HG02798 (cell line): ENCODE measurements at regions not wholly inside any gene's neighbourhood (a gene's known extent, or its start where the extent isn't known, plus 50 kb on each side); places are given as distances from the start of the nearest gene placed in this dataset.
"Not testable (repeated sequence)": the region's sequence is repeated elsewhere in the genome, so short reads cannot be mapped to it uniquely, and the experiment has no call there.

Source experiments
- ATAC-seq: cut with Tn5 transposase; IDR thresholded peaks from one replicate; pipeline ENCODE4 v1.9.1; 2021; ENCODE audit warnings: mild to moderate bottlenecking; ENCODE audit not compliant: unreplicated experiment, poor library complexity

- peak; percentile 96 for ATAC-seq
Measured at GRCh38 chr3:8110966-8111798, 390.4 kb upstream of the LMCD1 start.

GRCh38 chr3:8112587-8112986 lies 389.0 kb upstream of the LMCD1 start:
- no peak for ATAC-seq

- no peak for ATAC-seq
Measured at GRCh38 chr3:8113626-8114025, 388.0 kb upstream of the LMCD1 start.

GRCh38 chr3:8128686-8129085 lies 372.9 kb upstream of the LMCD1 start:
- ATAC-seq, result no peak

- no peak for ATAC-seq
Measured at GRCh38 chr3:8136553-8136952, 365.1 kb upstream of the LMCD1 start.

- no peak for ATAC-seq
Measured at GRCh38 chr3:8143186-8143585, 358.4 kb upstream of the LMCD1 start.

GRCh38 chr3:8145661-8146060 lies 356.0 kb upstream of the LMCD1 start:
- no peak for ATAC-seq

GRCh38 chr3:8147711-8148110 lies 353.9 kb upstream of the LMCD1 start:
- ATAC-seq, result no peak

GRCh38 chr3:8152821-8153418 lies 348.7 kb upstream of the LMCD1 start:
- no peak for ATAC-seq

GRCh38 chr3:8153800-8154199 lies 347.8 kb upstream of the LMCD1 start:
- no peak for ATAC-seq

GRCh38 chr3:8154617-8155016 lies 347.0 kb upstream of the LMCD1 start:
- ATAC-seq, result no peak

- ATAC-seq, result no peak
Measured at GRCh38 chr3:8156138-8156537, 345.5 kb upstream of the LMCD1 start.

- no peak for ATAC-seq
Measured at GRCh38 chr3:8156831-8157230, 344.8 kb upstream of the LMCD1 start.

- no peak for ATAC-seq
Measured at GRCh38 chr3:8157640-8158039, 344.0 kb upstream of the LMCD1 start.

GRCh38 chr3:8164145-8164544 lies 337.5 kb upstream of the LMCD1 start:
- no peak for ATAC-seq

- no peak for ATAC-seq
Measured at GRCh38 chr3:8166014-8166413, 335.6 kb upstream of the LMCD1 start.

- no peak for ATAC-seq
Measured at GRCh38 chr3:8170971-8171508, 330.6 kb upstream of the LMCD1 start.

- ATAC-seq, result no peak
Measured at GRCh38 chr3:8173892-8174291, 327.7 kb upstream of the LMCD1 start.

GRCh38 chr3:8176759-8177483 lies 324.7 kb upstream of the LMCD1 start:
- ATAC-seq, result not testable (repeated sequence)

- ATAC-seq, result not testable (repeated sequence)
Measured at GRCh38 chr3:8178516-8178915, 323.1 kb upstream of the LMCD1 start.

- ATAC-seq, result no peak
Measured at GRCh38 chr3:8182904-8183303, 318.7 kb upstream of the LMCD1 start.
